ENCODE measurements at regions not wholly inside any gene's neighbourhood (a gene's known extent, or its start where the extent isn't known, plus 50 kb on each side); places are given as distances from the start of the nearest gene placed in this dataset.

- no peaks in the 10 kb centered on the region for H3K4me1 ChIP-seq (ENCODE audit: insufficient read depth, low read length)
- H3K4me3 Mint-ChIP-seq, result no peak overlapping the region
- no peaks in the 10 kb centered on the region for H3K36me3 ChIP-seq (ENCODE audit: insufficient read depth, low read length)
- POLR2A ChIA-PET, result no interaction called here
- peaks cover 10 to 52% of the 10 kb centered on the region in 2 donors for H3K27me3 Mint-ChIP-seq
- CTCF ChIA-PET, result no interaction called here
- no peaks in the 10 kb centered on the region for H3K9me3 Mint-ChIP-seq
- H3K27ac Mint-ChIP-seq, result no peak overlapping the region
- peaks cover 0 to 2% (median 0%) of the 10 kb centered on the region in 3 donors for H3K36me3 Mint-ChIP-seq
- no peaks in the 10 kb centered on the region for H3K9me3 ChIP-seq (ENCODE audit: low read length)
- no peak overlapping the region for H3K27ac ChIP-seq (ENCODE audit: low read depth, low read length)
- no peak for DNase-seq
- no peaks in the 10 kb centered on the region for H3K27me3 ChIP-seq (ENCODE audit: insufficient read depth, low read length, poor library complexity, severe bottlenecking)
- no peak overlapping the region for H3K4me3 ChIP-seq (ENCODE audit: low read length)
- H3K4me1 Mint-ChIP-seq, result no peaks in the 10 kb centered on the region
Measured at GRCh38 chr2:176502619-176503018, 233.4 kb downstream of the MTX2 start.

GRCh38 chr2:176503776-176504175, 234.5 kb downstream of the MTX2 start:
- ChIA-PET POLR2A (no interaction called here), CTCF (interaction anchor here (0.7 to 1.5 kb wide), 2 partner anchors 10 to 12 kb away, joined by 3 read pairs; no protein-coding TSS in a partner anchor)

GRCh38 chr2:176504440-176504839, 235.2 kb downstream of the MTX2 start:
- Mint-ChIP-seq H3K36me3 (peaks cover 0 to 2% (median 0%) of the 10 kb centered on the region in 3 donors), H3K4me3 (no peak overlapping the region), H3K9me3 (no peaks in the 10 kb centered on the region), H3K27ac (no peak overlapping the region), H3K4me1 (peaks cover 0 to 11% (median 0%) of the 10 kb centered on the region in 3 donors), H3K27me3 (peaks cover 8 to 40% of the 10 kb centered on the region in 2 donors)
- Histone ChIP-seq H3K27ac (ENCODE audit: low read depth, low read length) (no peak overlapping the region), H3K27me3 (ENCODE audit: insufficient read depth, low read length, poor library complexity, severe bottlenecking) (no peaks in the 10 kb centered on the region), H3K4me1 (ENCODE audit: insufficient read depth, low read length) (no peaks in the 10 kb centered on the region), H3K9me3 (ENCODE audit: low read length) (no peaks in the 10 kb centered on the region), H3K36me3 (ENCODE audit: insufficient read depth, low read length) (no peaks in the 10 kb centered on the region), H3K4me3 (ENCODE audit: low read length) (no peak overlapping the region)
- CTCF ChIA-PET, result interaction anchor here (1.5 kb wide), 1 partner anchor 11 kb away, joined by 3 read pairs; no protein-coding TSS in a partner anchor
- POLR2A ChIA-PET, result no interaction called here
- DNase-seq, result no peak

More at GRCh38 chr2:176503776-176504175, 234.5 kb downstream of the MTX2 start:
- no peaks in the 10 kb centered on the region for H3K4me1 ChIP-seq (ENCODE audit: insufficient read depth, low read length)
- DNase-seq, result no peak
- H3K27ac ChIP-seq (ENCODE audit: low read depth, low read length), result no peak overlapping the region
- Mint-ChIP-seq H3K4me3 (no peak overlapping the region), H3K36me3 (peaks cover 0 to 2% (median 0%) of the 10 kb centered on the region in 3 donors), H3K4me1 (peaks cover 0 to 5% (median 0%) of the 10 kb centered on the region in 3 donors), H3K27ac (no peak overlapping the region), H3K27me3 (peaks cover 10 to 46% of the 10 kb centered on the region in 2 donors), H3K9me3 (no peaks in the 10 kb centered on the region)
- H3K4me3 ChIP-seq (ENCODE audit: low read length), result no peak overlapping the region
- H3K9me3 ChIP-seq (ENCODE audit: low read length), result no peaks in the 10 kb centered on the region
- no peaks in the 10 kb centered on the region for H3K36me3 ChIP-seq (ENCODE audit: insufficient read depth, low read length)
- no peaks in the 10 kb centered on the region for H3K27me3 ChIP-seq (ENCODE audit: insufficient read depth, low read length, poor library complexity, severe bottlenecking)

- no peaks in the 10 kb centered on the region for H3K27me3 ChIP-seq (ENCODE audit: insufficient read depth, low read length, poor library complexity, severe bottlenecking)
- no peak for DNase-seq
- no peaks in the 10 kb centered on the region for H3K36me3 Mint-ChIP-seq
Measured at GRCh38 chr2:176507786-176508185, 238.5 kb downstream of the MTX2 start.

GRCh38 chr2:176508374-176508773, 239.1 kb downstream of the MTX2 start:
- H3K4me1 ChIP-seq (ENCODE audit: insufficient read depth, low read length), result no peaks in the 10 kb centered on the region
- no peak for DNase-seq
- Mint-ChIP-seq H3K36me3 (no peaks in the 10 kb centered on the region), H3K4me1 (peaks cover 0 to 11% (median 0%) of the 10 kb centered on the region in 3 donors), H3K9me3 (no peaks in the 10 kb centered on the region), H3K4me3 (no peak overlapping the region), H3K27ac (no peak overlapping the region), H3K27me3 (peaks cover 2 to 13% of the 10 kb centered on the region in 2 donors)
- no peaks in the 10 kb centered on the region for H3K27me3 ChIP-seq (ENCODE audit: insufficient read depth, low read length, poor library complexity, severe bottlenecking)
- H3K36me3 ChIP-seq (ENCODE audit: insufficient read depth, low read length), result no peaks in the 10 kb centered on the region
- no peak overlapping the region for H3K27ac ChIP-seq (ENCODE audit: low read depth, low read length)
- no peak overlapping the region for H3K4me3 ChIP-seq (ENCODE audit: low read length)
- CTCF ChIA-PET, result no interaction called here
- POLR2A ChIA-PET, result no interaction called here
- H3K9me3 ChIP-seq (ENCODE audit: low read length), result no peaks in the 10 kb centered on the region

More at GRCh38 chr2:176507786-176508185, 238.5 kb downstream of the MTX2 start:
- H3K36me3 ChIP-seq (ENCODE audit: insufficient read depth, low read length), result no peaks in the 10 kb centered on the region
- H3K27ac ChIP-seq (ENCODE audit: low read depth, low read length), result no peak overlapping the region
- ChIA-PET CTCF (no interaction called here), POLR2A (no interaction called here)
- peaks cover 0 to 11% (median 0%) of the 10 kb centered on the region in 3 donors for H3K4me1 Mint-ChIP-seq
- H3K4me3 ChIP-seq (ENCODE audit: low read length), result no peak overlapping the region
- H3K9me3 ChIP-seq (ENCODE audit: low read length), result no peaks in the 10 kb centered on the region
- H3K9me3 Mint-ChIP-seq, result no peaks in the 10 kb centered on the region
- no peaks in the 10 kb centered on the region for H3K4me1 ChIP-seq (ENCODE audit: insufficient read depth, low read length)
- H3K27ac Mint-ChIP-seq, result no peak overlapping the region
- H3K4me3 Mint-ChIP-seq, result no peak overlapping the region
- peaks cover 2 to 18% of the 10 kb centered on the region in 2 donors for H3K27me3 Mint-ChIP-seq

GRCh38 chr2:176508984-176509740, 239.9 kb downstream of the MTX2 start:
- no peaks in the 10 kb centered on the region for H3K9me3 Mint-ChIP-seq
- CTCF ChIA-PET, result no interaction called here
- H3K36me3 Mint-ChIP-seq, result no peaks in the 10 kb centered on the region
- no peak for DNase-seq
- no peaks in the 10 kb centered on the region for H3K27me3 ChIP-seq (ENCODE audit: insufficient read depth, low read length, poor library complexity, severe bottlenecking)
- H3K27ac ChIP-seq (ENCODE audit: low read depth, low read length), result no peak overlapping the region
- no peaks in the 10 kb centered on the region for H3K9me3 ChIP-seq (ENCODE audit: low read length)
- no peak overlapping the region for H3K27ac Mint-ChIP-seq
- no peak overlapping the region for H3K4me3 Mint-ChIP-seq
- peaks cover 2 to 7% of the 10 kb centered on the region in 2 donors for H3K27me3 Mint-ChIP-seq
- H3K4me1 ChIP-seq (ENCODE audit: insufficient read depth, low read length), result no peaks in the 10 kb centered on the region
- POLR2A ChIA-PET, result no interaction called here
- peaks cover 0 to 11% (median 0%) of the 10 kb centered on the region in 3 donors for H3K4me1 Mint-ChIP-seq
- no peaks in the 10 kb centered on the region for H3K36me3 ChIP-seq (ENCODE audit: insufficient read depth, low read length)
- H3K4me3 ChIP-seq (ENCODE audit: low read length), result no peak overlapping the region

GRCh38 chr2:176514276-176514675, 245.0 kb downstream of the MTX2 start:
- H3K27ac ChIP-seq (ENCODE audit: low read depth, low read length), result no peak overlapping the region
- ChIA-PET POLR2A (no interaction called here), CTCF (no interaction called here)
- Mint-ChIP-seq H3K36me3 (no peaks in the 10 kb centered on the region), H3K9me3 (no peaks in the 10 kb centered on the region), H3K4me1 (peaks cover 8 to 23% (median 12%) of the 10 kb centered on the region in 3 donors), H3K27ac (no peak overlapping the region), H3K27me3 (peaks cover 0 to 3% of the 10 kb centered on the region in 2 donors), H3K4me3 (no peak overlapping the region)
- H3K27me3 ChIP-seq (ENCODE audit: insufficient read depth, low read length, poor library complexity, severe bottlenecking), result no peaks in the 10 kb centered on the region
- no peaks in the 10 kb centered on the region for H3K4me1 ChIP-seq (ENCODE audit: insufficient read depth, low read length)
- H3K36me3 ChIP-seq (ENCODE audit: insufficient read depth, low read length), result no peaks in the 10 kb centered on the region
- H3K9me3 ChIP-seq (ENCODE audit: low read length), result no peaks in the 10 kb centered on the region
- no peak for DNase-seq
- no peak overlapping the region for H3K4me3 ChIP-seq (ENCODE audit: low read length)

GRCh38 chr2:176514805-176515500, 245.7 kb downstream of the MTX2 start:
- H3K4me3 ChIP-seq (ENCODE audit: low read length), result no peak overlapping the region
- CTCF ChIA-PET, result no interaction called here
- Mint-ChIP-seq H3K36me3 (no peaks in the 10 kb centered on the region), H3K9me3 (no peaks in the 10 kb centered on the region), H3K27ac (no peak overlapping the region), H3K27me3 (peaks cover 0 to 3% of the 10 kb centered on the region in 2 donors), H3K4me1 (peaks cover 8 to 22% (median 12%) of the 10 kb centered on the region in 3 donors), H3K4me3 (peak overlapping the region in 1 of 7 donors; percentile 55)
- POLR2A ChIA-PET, result no interaction called here
- H3K9me3 ChIP-seq (ENCODE audit: low read length), result no peaks in the 10 kb centered on the region
- no peak overlapping the region for H3K27ac ChIP-seq (ENCODE audit: low read depth, low read length)
- H3K36me3 ChIP-seq (ENCODE audit: insufficient read depth, low read length), result no peaks in the 10 kb centered on the region
- DNase-seq, result no peak
- H3K27me3 ChIP-seq (ENCODE audit: insufficient read depth, low read length, poor library complexity, severe bottlenecking), result no peaks in the 10 kb centered on the region
- no peaks in the 10 kb centered on the region for H3K4me1 ChIP-seq (ENCODE audit: insufficient read depth, low read length)
